ENCODE measurements at regions not wholly inside any gene's neighbourhood (a gene's known extent, or its start where the extent isn't known, plus 50 kb on each side); places are given as distances from the start of the nearest gene placed in this dataset.

DNA sequence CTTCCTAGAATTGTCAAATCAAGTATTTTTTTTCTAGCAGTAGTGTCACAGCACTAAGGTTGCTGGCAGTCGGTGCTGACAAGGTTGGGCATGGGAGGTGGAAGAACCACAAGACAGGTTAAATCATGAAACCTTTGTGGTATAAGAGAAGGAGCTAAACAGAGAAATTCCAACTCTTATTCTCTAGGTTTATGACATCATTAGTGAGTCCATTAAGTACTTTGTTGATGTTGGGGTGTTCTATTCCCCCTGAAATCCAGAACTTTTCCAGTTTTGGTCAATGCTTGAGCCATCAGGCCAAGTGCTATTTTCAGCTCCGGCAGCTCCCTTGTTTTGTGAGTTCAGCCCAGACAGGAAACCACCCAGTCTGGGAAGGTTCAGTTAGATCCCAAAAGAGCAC is 206.0 kb upstream of the SOX9 start:
- no peak for TF ChIP-seq CTCF (conservative IDR thresholded peaks at IDR 0.05; ENCODE audit: low read depth in 2 of 2)
- no peak for TF ChIP-seq EZH2 (IDR thresholded peaks at IDR 0.05; ENCODE audit: low read depth, unreplicated experiment)
- no peak for TF ChIP-seq POLR2AphosphoS5 (IDR thresholded peaks at IDR 0.05; ENCODE audit: low read depth)
- TF ChIP-seq, protein P1, sequence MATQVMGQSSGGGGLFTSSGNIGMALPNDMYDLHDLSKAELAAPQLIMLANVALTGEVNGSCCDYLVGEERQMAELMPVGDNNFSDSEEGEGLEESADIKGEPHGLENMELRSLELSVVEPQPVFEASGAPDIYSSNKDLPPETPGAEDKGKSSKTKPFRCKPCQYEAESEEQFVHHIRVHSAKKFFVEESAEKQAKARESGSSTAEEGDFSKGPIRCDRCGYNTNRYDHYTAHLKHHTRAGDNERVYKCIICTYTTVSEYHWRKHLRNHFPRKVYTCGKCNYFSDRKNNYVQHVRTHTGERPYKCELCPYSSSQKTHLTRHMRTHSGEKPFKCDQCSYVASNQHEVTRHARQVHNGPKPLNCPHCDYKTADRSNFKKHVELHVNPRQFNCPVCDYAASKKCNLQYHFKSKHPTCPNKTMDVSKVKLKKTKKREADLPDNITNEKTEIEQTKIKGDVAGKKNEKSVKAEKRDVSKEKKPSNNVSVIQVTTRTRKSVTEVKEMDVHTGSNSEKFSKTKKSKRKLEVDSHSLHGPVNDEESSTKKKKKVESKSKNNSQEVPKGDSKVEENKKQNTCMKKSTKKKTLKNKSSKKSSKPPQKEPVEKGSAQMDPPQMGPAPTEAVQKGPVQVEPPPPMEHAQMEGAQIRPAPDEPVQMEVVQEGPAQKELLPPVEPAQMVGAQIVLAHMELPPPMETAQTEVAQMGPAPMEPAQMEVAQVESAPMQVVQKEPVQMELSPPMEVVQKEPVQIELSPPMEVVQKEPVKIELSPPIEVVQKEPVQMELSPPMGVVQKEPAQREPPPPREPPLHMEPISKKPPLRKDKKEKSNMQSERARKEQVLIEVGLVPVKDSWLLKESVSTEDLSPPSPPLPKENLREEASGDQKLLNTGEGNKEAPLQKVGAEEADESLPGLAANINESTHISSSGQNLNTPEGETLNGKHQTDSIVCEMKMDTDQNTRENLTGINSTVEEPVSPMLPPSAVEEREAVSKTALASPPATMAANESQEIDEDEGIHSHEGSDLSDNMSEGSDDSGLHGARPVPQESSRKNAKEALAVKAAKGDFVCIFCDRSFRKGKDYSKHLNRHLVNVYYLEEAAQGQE (IDR thresholded peaks at IDR 0.05; ENCODE audit: unreplicated experiment), result no peak
- TF ChIP-seq, protein P2, sequence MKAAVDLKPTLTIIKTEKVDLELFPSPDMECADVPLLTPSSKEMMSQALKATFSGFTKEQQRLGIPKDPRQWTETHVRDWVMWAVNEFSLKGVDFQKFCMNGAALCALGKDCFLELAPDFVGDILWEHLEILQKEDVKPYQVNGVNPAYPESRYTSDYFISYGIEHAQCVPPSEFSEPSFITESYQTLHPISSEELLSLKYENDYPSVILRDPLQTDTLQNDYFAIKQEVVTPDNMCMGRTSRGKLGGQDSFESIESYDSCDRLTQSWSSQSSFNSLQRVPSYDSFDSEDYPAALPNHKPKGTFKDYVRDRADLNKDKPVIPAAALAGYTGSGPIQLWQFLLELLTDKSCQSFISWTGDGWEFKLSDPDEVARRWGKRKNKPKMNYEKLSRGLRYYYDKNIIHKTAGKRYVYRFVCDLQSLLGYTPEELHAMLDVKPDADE (IDR thresholded peaks at IDR 0.05), result no peak
- TF ChIP-seq CREB1 (CRISPR knock-in tag; IDR thresholded peaks at IDR 0.05; ENCODE audit: low read depth), result no peak

Measured in GM23338 (cell line).